Esophagus (tissue), 2 donors: ENCODE measurements at regions not wholly inside any gene's neighbourhood (a gene's known extent, or its start where the extent isn't known, plus 50 kb on each side); places are given as distances from the start of the nearest gene placed in this dataset.

ENCODE experiments used
- H3K27ac ChIP-seq, 2 donors: one replicate each; pipeline ENCODE4 v1.5.1; 2013; ENCODE audit warnings: low read depth in 2 of 2, mild to moderate bottlenecking in 2 of 2, inconsistent platforms in 1 of 2, low read length in 1 of 2, moderate library complexity in 1 of 2
- H3K27me3 ChIP-seq, 2 donors: one replicate each; pipeline ENCODE4 v1.6.1; 2013; ENCODE audit warnings: low read length in 2 of 2, control low read depth in 1 of 2, mild to moderate bottlenecking in 1 of 2; ENCODE audit not compliant: insufficient read depth in 2 of 2, control insufficient read depth in 1 of 2
- H3K36me3 ChIP-seq, 2 donors: one replicate each; pipeline ENCODE4 v1.6.1; 2013; ENCODE audit warnings: low read length in 1 of 2; ENCODE audit not compliant: control insufficient read depth in 2 of 2, insufficient read depth in 2 of 2
- H3K4me1 ChIP-seq, 2 donors: one replicate each; pipeline ENCODE4 v1.6.1; 2013; ENCODE audit warnings: low read length in 1 of 2; ENCODE audit not compliant: control insufficient read depth in 2 of 2, insufficient read depth in 2 of 2
- H3K4me3 ChIP-seq, 2 donors: one replicate each; pipeline ENCODE4 v1.5.1; 2013; ENCODE audit warnings: low read length in 2 of 2, mild to moderate bottlenecking in 2 of 2, low read depth in 1 of 2, moderate library complexity in 1 of 2
- H3K9me3 ChIP-seq, 2 donors: one replicate each; pipeline ENCODE4 v1.6.1; 2013; ENCODE audit warnings: mild to moderate bottlenecking in 2 of 2, low read depth in 1 of 2, low read length in 1 of 2, moderate library complexity in 1 of 2; ENCODE audit not compliant: control insufficient read depth in 2 of 2, insufficient read depth in 1 of 2
- donor health status: healthy with polysubstance abuse.
- donor health status: Bipolar disorder and iron deficiency.

DNA sequence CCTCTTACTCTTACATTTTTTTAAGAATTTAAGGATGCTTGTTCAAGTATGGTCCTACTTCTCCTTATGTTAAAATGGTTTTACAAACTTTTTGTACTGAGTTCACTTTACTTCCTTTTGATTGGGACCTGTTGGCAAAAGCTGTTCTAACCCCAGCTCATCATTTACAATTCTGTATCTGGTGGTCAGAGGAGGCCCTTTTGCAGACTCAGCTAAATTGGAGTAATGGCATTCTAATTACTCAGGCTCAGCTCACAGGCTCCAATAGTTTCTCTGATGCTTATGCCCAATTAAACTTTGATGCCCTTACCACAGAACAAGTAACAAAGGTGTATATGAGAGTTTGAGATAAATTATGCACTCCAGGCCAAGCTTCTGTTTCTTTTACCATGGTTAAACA lies 1632.0 kb downstream of the UQCRFS1 start:
- H3K36me3 ChIP-seq: no peaks in the 10 kb centered on the region
- peaks cover 0 to 3% of the 10 kb centered on the region in 2 donors for H3K9me3 ChIP-seq
- H3K4me3 ChIP-seq: no peak overlapping the region
- no peaks in the 10 kb centered on the region for H3K4me1 ChIP-seq
- no peak overlapping the region for H3K27ac ChIP-seq
- H3K27me3 ChIP-seq: no peaks in the 10 kb centered on the region
